Kidney epithelial cell (primary cell): ENCODE measurements at regions not wholly inside any gene's neighbourhood (a gene's known extent, or its start where the extent isn't known, plus 50 kb on each side); places are given as distances from the start of the nearest gene placed in this dataset.
"Not testable (repeated sequence)": the region's sequence is repeated elsewhere in the genome, so short reads cannot be mapped to it uniquely, and the experiment has no call there.

Source experiments
- DNase-seq: peaks from one replicate; pipeline ENCODE4 v3.0.0-alpha.2; 2010; ENCODE audit warnings: low read depth
- H3K27me3 ChIP-seq: 2 replicates; pipeline ENCODE4 v1.6.0; 2011; ENCODE audit warnings: low read length; ENCODE audit not compliant: control insufficient read depth, insufficient read depth
- H3K36me3 ChIP-seq: 2 replicates; pipeline ENCODE4 v1.5.1; 2011; ENCODE audit warnings: low read length; ENCODE audit not compliant: control insufficient read depth, insufficient read depth
- H3K4me3 ChIP-seq: 2 replicates; pipeline ENCODE4 v1.5.1; 2011; ENCODE audit warnings: low read depth, mild to moderate bottlenecking, control low read depth, low read length

DNA sequence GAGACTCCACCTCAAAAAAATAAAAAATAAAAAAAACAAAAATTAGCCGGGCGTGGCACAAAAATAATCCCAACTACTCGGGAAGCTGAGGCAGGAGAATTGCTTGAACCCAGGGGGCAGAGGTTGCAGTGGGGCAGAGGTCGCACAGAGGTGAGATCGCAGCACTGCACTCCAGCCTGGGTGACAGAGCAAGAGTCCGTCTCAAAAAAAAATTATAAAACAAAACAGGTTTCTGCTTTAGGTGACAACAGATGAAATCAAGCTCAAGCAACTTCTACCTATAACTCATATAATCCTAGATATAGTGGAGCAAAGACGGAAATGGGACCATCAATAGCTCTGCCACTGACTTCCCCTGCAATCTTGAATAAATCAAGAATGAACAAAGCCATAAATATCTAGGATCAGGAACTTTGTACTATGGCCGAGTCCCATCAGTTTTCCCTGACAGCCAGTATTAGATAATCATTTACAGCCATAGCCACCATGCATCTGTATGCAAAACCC is 53.6 kb upstream of the PDPR start:
- DNase-seq, H3K36me3 ChIP-seq, H3K27me3 ChIP-seq, H3K4me3 ChIP-seq: not testable (repeated sequence)

DNA sequence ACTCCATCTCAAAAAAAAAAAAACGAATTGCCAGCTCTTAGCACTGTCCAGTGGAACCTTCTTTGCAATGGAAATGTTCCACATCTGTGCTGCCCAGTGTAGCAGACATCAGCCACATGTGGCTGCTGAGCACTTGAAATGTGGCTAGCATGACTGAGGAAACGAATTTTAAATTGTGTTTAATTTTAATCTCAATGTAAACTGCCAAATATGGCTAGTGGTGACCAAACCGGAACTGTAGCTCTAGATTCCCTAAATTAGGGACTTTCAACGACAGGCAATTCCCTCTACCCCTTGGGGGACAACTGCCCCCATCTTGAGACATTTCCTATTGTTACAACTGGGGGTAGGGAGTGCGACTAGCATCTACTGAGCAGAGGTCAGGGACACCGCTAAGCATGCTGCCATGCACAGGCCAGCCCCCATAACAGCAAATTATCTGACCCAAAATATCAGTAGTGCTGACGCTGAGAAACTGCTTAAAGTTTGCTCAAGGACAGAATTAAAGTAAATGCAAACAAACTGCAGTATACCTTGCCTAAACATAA is 52.4 kb upstream of the PDPR start:
- not testable (repeated sequence) for H3K4me3 ChIP-seq, DNase-seq, H3K27me3 ChIP-seq, H3K36me3 ChIP-seq

DNA sequence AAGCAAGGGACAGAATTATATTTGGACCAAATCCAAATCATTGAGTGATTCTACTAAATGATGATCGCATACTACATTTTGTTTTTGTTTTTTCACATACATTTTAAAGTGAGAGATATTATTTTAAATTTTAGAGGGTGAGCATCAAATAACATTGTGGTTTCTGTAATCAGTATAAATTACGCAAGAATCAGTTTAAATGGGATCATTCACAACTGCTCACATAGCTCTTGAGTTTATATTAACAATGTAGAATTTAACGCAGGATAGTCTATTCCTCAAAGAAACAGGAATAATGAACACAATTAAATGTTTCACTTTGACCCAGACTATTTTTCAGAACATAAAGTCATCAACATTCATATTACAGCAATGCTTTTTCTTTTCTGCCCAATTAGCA is 51.2 kb upstream of the PDPR start:
- H3K4me3 ChIP-seq, DNase-seq, H3K36me3 ChIP-seq, H3K27me3 ChIP-seq: not testable (repeated sequence)
